SK-N-SH treated with all-trans-retinoic acid at 6 μM for 48 hours (cell line): ENCODE measurements at regions not wholly inside any gene's neighbourhood (a gene's known extent, or its start where the extent isn't known, plus 50 kb on each side); places are given as distances from the start of the nearest gene placed in this dataset.

ENCODE experiments used
- ATAC-seq: fragments of 200-7000 bp; cut with Tn5 transposase; 3 replicates; pipeline ENCODE4 v1.9.1; 2020; ENCODE audit warnings: mild to moderate bottlenecking, moderate library complexity
- ARNTL ChIP-seq: fragments of 450-650 bp; formaldehyde crosslinking; IDR thresholded peaks from 2 replicates; pipeline ENCODE4 v1.5.0; 2020; ENCODE audit warnings: low read depth, mild to moderate bottlenecking, moderate library complexity, borderline replicate concordance
- BACH2 ChIP-seq: fragments of 250-450 bp; sonication (Bioruptor Pico); IDR thresholded peaks from 2 replicates; pipeline ENCODE4 v1.9.0; 2021; ENCODE audit warnings: mild to moderate bottlenecking, borderline replicate concordance
- CSDC2 ChIP-seq: fragments of 250-450 bp; sonication (Bioruptor Pico); IDR thresholded peaks from 2 replicates; pipeline ENCODE4 v1.5.0; 2020; ENCODE audit warnings: mild to moderate bottlenecking, moderate library complexity
- ESRRG ChIP-seq: fragments of 250-450 bp; sonication (Bioruptor Pico); IDR thresholded peaks from 2 replicates; pipeline ENCODE4 v1.6.1; 2021; ENCODE audit warnings: mild to moderate bottlenecking
- GLIS3 ChIP-seq: fragments of 250-450 bp; sonication (Bioruptor Pico); IDR thresholded peaks from 2 replicates; pipeline ENCODE4 v1.5.0; 2020; ENCODE audit warnings: mild to moderate bottlenecking, moderate library complexity
- ISL1 ChIP-seq: fragments of 250-450 bp; sonication (Bioruptor Pico); IDR thresholded peaks from 2 replicates; pipeline ENCODE4 v2.1.2; 2022; ENCODE audit warnings: mild to moderate bottlenecking, moderate library complexity
- OSR1 ChIP-seq: fragments of 250-450 bp; sonication (Bioruptor Pico); IDR thresholded peaks from 2 replicates; pipeline ENCODE4 v1.8.0; 2022; ENCODE audit warnings: moderate library complexity, mild to moderate bottlenecking, inconsistent platforms
- PPARA ChIP-seq: fragments of 250-450 bp; sonication (Bioruptor Pico); IDR thresholded peaks from 2 replicates; pipeline ENCODE4 v1.5.0; 2020; ENCODE audit warnings: mild to moderate bottlenecking, borderline replicate concordance
- RARB ChIP-seq: fragments of 250-450 bp; sonication (Bioruptor Pico); IDR thresholded peaks from 2 replicates; pipeline ENCODE4 v1.8.0; 2021; ENCODE audit warnings: mild to moderate bottlenecking, moderate library complexity
- SNAI2 ChIP-seq: fragments of 250-450 bp; sonication (Bioruptor Pico); IDR thresholded peaks from 2 replicates; pipeline ENCODE4 v1.5.0; 2020; ENCODE audit warnings: mild to moderate bottlenecking, moderate library complexity
- TCF4 ChIP-seq: fragments of 250-450 bp; sonication (Bioruptor Pico); IDR thresholded peaks from 2 replicates; pipeline ENCODE4 v1.8.0; 2021; ENCODE audit warnings: mild to moderate bottlenecking, moderate library complexity, borderline replicate concordance
- TOX ChIP-seq: fragments of 250-450 bp; sonication (Bioruptor Pico); IDR thresholded peaks from 2 replicates; pipeline ENCODE4 v1.8.0; 2021; ENCODE audit warnings: mild to moderate bottlenecking, moderate library complexity, borderline replicate concordance
- ZC3H10 ChIP-seq: fragments of 250-450 bp; sonication (Bioruptor Pico); IDR thresholded peaks from 2 replicates; pipeline ENCODE4 v1.5.1; 2021; ENCODE audit warnings: mild to moderate bottlenecking, moderate library complexity
- ZFP30 ChIP-seq: fragments of 450-650 bp; formaldehyde crosslinking; IDR thresholded peaks from 2 replicates; pipeline ENCODE4 v1.5.0; 2022; ENCODE audit warnings: mild to moderate bottlenecking, moderate library complexity
- ZNF70 ChIP-seq: fragments of 450-650 bp; formaldehyde crosslinking; IDR thresholded peaks from 2 replicates; pipeline ENCODE4 v1.5.0; 2020; ENCODE audit warnings: mild to moderate bottlenecking, moderate library complexity
- ZNF8 ChIP-seq: fragments of 450-650 bp; formaldehyde crosslinking; IDR thresholded peaks from 2 replicates; pipeline ENCODE4 v1.5.0; 2020; ENCODE audit warnings: mild to moderate bottlenecking, moderate library complexity
- TF ChIP-seq, protein P1 (sequence below): fragments of 250-450 bp; sonication (Bioruptor Pico); IDR thresholded peaks from 2 replicates; pipeline ENCODE4 v1.5.0; 2020; ENCODE audit warnings: mild to moderate bottlenecking, moderate library complexity
- TF ChIP-seq, protein P2 (sequence below): fragments of 250-450 bp; sonication (Bioruptor Pico); IDR thresholded peaks from 2 replicates; pipeline ENCODE4 v1.5.1; 2020; ENCODE audit warnings: low read depth, mild to moderate bottlenecking, moderate library complexity
- TF ChIP-seq, protein P3 (sequence below): fragments of 250-450 bp; sonication (Bioruptor Pico); IDR thresholded peaks from 2 replicates; pipeline ENCODE4 v1.8.0; 2020; ENCODE audit warnings: mild to moderate bottlenecking, moderate library complexity, borderline replicate concordance
- TF ChIP-seq, protein P4 (sequence below): fragments of 250-450 bp; sonication (Bioruptor Pico); IDR thresholded peaks from 2 replicates; pipeline ENCODE4 v1.8.0; 2021; ENCODE audit warnings: low read depth, mild to moderate bottlenecking, moderate library complexity, borderline replicate concordance
- TF ChIP-seq, protein P5 (sequence below): fragments of 250-450 bp; sonication (Bioruptor Pico); IDR thresholded peaks from 2 replicates; pipeline ENCODE4 v1.5.1; 2021; ENCODE audit warnings: mild to moderate bottlenecking, moderate library complexity

DNA sequence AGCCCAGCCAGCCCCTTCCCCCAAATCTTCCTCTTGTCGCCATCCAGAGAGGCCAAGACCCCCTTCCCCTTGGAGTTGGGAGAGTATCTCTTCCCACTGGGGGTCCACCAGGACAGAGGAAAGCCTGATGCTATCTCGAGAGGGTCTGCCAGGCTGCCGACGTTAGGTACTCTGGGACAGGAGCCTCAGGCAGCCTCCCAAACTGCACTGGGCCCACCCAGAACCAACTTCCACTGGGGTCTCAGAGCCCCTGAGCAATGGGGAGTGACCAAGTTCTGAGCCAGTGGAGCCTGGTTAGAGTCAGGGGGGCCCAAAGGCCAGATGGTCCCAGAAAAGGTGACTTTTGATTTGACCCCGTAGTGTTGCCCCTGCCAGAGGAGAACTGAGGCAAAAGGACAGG lies 189.1 kb downstream of the INHBB start (continued):
- TF ChIP-seq, protein P1, sequence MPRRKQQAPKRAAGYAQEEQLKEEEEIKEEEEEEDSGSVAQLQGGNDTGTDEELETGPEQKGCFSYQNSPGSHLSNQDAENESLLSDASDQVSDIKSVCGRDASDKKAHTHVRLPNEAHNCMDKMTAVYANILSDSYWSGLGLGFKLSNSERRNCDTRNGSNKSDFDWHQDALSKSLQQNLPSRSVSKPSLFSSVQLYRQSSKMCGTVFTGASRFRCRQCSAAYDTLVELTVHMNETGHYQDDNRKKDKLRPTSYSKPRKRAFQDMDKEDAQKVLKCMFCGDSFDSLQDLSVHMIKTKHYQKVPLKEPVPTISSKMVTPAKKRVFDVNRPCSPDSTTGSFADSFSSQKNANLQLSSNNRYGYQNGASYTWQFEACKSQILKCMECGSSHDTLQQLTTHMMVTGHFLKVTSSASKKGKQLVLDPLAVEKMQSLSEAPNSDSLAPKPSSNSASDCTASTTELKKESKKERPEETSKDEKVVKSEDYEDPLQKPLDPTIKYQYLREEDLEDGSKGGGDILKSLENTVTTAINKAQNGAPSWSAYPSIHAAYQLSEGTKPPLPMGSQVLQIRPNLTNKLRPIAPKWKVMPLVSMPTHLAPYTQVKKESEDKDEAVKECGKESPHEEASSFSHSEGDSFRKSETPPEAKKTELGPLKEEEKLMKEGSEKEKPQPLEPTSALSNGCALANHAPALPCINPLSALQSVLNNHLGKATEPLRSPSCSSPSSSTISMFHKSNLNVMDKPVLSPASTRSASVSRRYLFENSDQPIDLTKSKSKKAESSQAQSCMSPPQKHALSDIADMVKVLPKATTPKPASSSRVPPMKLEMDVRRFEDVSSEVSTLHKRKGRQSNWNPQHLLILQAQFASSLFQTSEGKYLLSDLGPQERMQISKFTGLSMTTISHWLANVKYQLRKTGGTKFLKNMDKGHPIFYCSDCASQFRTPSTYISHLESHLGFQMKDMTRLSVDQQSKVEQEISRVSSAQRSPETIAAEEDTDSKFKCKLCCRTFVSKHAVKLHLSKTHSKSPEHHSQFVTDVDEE: no peak
- TF ChIP-seq ISL1 (CRISPR knock-in tag): no peak
- TF ChIP-seq ARNTL (CRISPR knock-in tag): no peak
- TF ChIP-seq PPARA: no peak
- TF ChIP-seq RARB: no peak
- TF ChIP-seq ZNF8 (CRISPR knock-in tag): no peak
- TF ChIP-seq, protein P2, sequence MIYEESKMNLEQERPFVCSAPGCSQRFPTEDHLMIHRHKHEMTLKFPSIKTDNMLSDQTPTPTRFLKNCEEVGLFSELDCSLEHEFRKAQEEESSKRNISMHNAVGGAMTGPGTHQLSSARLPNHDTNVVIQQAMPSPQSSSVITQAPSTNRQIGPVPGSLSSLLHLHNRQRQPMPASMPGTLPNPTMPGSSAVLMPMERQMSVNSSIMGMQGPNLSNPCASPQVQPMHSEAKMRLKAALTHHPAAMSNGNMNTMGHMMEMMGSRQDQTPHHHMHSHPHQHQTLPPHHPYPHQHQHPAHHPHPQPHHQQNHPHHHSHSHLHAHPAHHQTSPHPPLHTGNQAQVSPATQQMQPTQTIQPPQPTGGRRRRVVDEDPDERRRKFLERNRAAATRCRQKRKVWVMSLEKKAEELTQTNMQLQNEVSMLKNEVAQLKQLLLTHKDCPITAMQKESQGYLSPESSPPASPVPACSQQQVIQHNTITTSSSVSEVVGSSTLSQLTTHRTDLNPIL (CRISPR knock-in tag): no peak
- TF ChIP-seq, all 23 proteins: peak for 0

DNA sequence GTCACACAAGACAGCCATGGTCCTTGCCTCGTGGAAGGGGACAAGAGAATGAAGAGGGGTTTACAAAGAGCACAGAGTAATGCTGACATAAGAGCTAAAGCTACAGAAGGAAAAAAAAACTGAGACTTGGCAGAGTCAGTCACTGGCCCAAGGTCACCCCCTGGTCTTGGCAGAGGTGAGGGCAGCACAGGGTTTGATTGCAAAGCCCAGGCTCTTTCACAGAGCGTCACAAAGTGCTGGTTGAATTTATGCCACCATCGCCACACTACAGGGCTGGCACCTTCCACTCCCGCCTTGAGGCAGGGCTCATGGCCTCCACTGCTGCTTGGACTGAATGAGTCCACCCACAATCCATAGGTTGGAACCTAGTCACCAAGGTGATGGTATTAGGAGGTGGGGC lies 190.2 kb downstream of the INHBB start:
- no peak for ATAC-seq
- TF ChIP-seq ARNTL (CRISPR knock-in tag) (no peak), ISL1 (CRISPR knock-in tag) (no peak), ZNF8 (CRISPR knock-in tag) (no peak), ZNF70 (CRISPR knock-in tag) (no peak), CSDC2 (CRISPR knock-in tag) (no peak), GLIS3 (CRISPR knock-in tag) (no peak), SNAI2 (CRISPR knock-in tag) (no peak), ZFP30 (CRISPR knock-in tag) (no peak), BACH2 (CRISPR knock-in tag) (no peak), TOX (no peak), TCF4 (CRISPR knock-in tag) (no peak)
- TF ChIP-seq, protein P3, sequence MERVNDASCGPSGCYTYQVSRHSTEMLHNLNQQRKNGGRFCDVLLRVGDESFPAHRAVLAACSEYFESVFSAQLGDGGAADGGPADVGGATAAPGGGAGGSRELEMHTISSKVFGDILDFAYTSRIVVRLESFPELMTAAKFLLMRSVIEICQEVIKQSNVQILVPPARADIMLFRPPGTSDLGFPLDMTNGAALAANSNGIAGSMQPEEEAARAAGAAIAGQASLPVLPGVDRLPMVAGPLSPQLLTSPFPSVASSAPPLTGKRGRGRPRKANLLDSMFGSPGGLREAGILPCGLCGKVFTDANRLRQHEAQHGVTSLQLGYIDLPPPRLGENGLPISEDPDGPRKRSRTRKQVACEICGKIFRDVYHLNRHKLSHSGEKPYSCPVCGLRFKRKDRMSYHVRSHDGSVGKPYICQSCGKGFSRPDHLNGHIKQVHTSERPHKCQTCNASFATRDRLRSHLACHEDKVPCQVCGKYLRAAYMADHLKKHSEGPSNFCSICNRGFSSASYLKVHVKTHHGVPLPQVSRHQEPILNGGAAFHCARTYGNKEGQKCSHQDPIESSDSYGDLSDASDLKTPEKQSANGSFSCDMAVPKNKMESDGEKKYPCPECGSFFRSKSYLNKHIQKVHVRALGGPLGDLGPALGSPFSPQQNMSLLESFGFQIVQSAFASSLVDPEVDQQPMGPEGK: no peak
- TF ChIP-seq, protein P4, sequence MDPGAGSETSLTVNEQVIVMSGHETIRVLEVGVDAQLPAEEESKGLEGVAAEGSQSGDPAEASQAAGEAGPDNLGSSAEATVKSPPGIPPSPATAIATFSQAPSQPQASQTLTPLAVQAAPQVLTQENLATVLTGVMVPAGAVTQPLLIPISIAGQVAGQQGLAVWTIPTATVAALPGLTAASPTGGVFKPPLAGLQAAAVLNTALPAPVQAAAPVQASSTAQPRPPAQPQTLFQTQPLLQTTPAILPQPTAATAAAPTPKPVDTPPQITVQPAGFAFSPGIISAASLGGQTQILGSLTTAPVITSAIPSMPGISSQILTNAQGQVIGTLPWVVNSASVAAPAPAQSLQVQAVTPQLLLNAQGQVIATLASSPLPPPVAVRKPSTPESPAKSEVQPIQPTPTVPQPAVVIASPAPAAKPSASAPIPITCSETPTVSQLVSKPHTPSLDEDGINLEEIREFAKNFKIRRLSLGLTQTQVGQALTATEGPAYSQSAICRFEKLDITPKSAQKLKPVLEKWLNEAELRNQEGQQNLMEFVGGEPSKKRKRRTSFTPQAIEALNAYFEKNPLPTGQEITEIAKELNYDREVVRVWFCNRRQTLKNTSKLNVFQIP (CRISPR knock-in tag): no peak

DNA sequence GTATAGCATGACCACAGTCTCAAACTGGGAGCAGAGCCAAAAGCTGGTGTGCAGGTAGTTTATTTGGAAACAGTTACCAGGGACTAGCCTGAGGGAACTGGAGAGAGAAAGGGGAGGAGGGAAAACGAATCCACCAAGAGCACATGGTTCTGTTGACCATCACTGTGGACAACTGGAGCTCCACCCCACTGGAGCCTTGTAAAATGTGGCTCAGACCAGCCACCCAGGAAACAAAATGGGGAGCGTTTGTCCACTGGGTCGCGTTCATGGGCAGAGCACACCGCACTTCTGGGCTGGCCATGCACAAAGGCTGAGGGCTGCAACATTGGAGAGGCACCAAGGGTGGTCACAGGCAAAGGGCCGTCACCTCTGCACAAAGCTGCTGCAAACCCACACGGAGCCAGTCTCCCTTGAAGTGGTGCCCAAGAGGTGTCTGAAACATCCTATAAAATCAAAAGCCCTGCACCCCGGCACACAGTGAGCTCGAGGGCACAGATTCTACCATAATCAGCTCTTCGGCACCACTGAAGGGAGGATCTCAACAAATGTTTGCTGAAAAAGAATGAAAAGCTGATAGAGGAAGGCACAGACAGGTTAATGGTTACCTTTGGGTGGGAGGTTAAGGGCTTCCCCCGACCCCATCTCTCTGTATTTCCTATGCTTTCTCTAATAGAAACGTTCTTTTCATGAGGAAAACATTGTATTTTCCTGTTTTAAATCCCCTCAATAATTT lies 192.9 kb downstream of the INHBB start:
- no peak for ATAC-seq
- TF ChIP-seq TCF4 (CRISPR knock-in tag) (no peak), ZC3H10 (CRISPR knock-in tag) (no peak), ISL1 (CRISPR knock-in tag) (no peak), ESRRG (no peak), ARNTL (CRISPR knock-in tag) (no peak), OSR1 (CRISPR knock-in tag) (no peak), BACH2 (CRISPR knock-in tag) (no peak), CSDC2 (CRISPR knock-in tag) (no peak), GLIS3 (CRISPR knock-in tag) (no peak), ZNF70 (CRISPR knock-in tag) (no peak), ZFP30 (CRISPR knock-in tag) (no peak)
- TF ChIP-seq, protein P3: no peak
- TF ChIP-seq, protein P5, sequence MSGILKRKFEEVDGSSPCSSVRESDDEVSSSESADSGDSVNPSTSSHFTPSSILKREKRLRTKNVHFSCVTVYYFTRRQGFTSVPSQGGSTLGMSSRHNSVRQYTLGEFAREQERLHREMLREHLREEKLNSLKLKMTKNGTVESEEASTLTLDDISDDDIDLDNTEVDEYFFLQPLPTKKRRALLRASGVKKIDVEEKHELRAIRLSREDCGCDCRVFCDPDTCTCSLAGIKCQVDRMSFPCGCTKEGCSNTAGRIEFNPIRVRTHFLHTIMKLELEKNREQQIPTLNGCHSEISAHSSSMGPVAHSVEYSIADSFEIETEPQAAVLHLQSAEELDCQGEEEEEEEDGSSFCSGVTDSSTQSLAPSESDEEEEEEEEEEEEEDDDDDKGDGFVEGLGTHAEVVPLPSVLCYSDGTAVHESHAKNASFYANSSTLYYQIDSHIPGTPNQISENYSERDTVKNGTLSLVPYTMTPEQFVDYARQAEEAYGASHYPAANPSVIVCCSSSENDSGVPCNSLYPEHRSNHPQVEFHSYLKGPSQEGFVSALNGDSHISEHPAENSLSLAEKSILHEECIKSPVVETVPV (CRISPR knock-in tag): no peak
- TF ChIP-seq, protein P4 (CRISPR knock-in tag): no peak
